Left kidney (tissue), 1 donor: ENCODE measurements at regions not wholly inside any gene's neighbourhood (a gene's known extent, or its start where the extent isn't known, plus 50 kb on each side); places are given as distances from the start of the nearest gene placed in this dataset.
"Not testable (repeated sequence)": the region's sequence is repeated elsewhere in the genome, so short reads cannot be mapped to it uniquely, and the experiment has no call there.

Experiments used
- DNase-seq: peaks from one replicate; pipeline ENCODE4 v3.0.0-alpha.2; 2013

DNA sequence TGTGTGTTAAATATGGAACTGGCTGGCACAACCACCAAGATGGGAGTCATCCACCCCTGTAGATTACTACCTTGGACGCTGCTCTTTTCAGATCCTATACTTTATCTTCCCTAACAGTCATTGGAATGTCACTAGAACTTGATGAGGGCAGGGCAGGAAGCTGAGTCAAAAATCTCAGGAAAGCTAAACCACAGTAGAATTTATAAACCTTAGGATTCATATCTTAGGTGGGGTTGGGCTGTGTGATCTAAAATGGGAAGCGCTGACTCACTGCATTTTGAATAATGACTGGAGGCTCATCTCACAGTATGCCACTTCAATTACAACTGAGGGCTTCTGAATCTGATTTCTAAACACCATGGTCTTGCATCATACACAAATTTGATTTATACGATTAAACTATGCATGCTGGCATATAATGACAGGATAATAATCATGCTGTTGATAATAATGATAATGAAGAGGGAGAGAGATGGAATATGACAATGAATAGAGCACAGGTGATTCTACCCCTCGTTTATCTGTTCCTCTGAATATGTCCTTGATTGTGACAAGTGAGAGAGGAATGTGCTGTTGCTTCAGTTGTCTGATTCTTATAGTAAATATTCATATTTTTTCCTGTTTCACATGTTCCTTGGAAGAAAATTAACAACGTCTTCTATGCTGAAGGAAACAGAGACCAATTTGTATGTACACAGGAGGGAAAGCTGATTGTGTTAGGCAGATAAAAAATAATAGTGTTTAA, 270.3 kb upstream of the HS3ST1 start:
- no peak for DNase-seq

DNA sequence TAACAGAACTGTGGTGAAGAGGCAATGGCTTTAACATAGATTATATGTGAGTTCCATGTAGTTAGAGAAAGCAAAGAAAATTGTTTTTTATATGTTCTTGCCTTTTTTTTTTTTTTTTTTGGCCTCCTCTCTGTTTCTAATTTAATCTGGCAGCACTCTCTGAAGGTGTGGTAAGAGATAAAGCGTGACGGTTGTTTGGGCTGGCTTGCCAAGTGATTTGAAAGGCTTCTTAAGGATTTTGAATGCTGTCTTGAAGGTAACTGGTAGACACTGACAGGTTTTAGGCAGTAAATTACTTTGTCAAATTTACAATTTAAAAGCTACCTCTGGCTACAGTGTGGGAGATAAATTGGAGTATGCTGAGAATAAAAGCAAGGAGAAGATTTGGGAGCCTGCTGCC, 269.3 kb upstream of the HS3ST1 start:
- no peak for DNase-seq

DNA sequence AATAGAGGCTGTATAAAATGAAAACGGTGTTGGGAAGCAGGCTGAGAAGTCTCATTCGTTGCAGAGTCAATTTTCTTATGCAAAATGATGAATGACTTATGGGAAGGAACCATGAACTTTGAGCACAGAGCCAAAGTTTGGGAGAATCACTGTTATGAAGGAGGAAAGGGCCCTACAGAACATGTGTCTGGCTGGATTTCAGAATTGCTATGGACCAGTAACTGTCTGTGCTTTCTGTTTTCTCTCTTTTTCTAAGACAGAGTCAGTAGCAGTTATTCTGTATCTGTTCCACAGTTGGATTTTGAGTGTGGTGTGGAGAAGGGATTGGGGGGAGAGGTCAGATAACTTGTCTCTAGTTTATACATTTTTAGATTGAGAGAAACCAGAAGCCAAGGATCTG, 265.0 kb upstream of the HS3ST1 start:
- DNase-seq: no peak

DNA sequence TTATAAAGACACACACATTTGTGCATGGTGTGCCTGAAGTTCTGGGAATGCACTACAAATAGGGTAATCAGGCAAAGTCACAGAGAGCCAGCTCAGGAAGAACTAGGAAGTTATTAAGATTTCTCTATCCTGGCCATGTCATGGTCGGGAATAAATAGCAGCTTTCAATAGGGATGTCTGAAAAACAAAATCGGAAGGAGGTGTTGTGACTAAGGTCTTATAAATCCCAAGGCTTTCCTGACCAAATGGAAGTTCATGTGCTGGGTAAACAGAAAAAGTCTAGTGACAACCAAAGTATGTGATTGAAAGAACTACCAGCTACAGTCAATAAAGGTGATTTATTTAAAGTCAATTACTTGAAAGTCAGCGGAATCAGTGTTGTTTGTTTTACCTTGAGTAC, 262.5 kb upstream of the HS3ST1 start:
- no peak for DNase-seq

DNA sequence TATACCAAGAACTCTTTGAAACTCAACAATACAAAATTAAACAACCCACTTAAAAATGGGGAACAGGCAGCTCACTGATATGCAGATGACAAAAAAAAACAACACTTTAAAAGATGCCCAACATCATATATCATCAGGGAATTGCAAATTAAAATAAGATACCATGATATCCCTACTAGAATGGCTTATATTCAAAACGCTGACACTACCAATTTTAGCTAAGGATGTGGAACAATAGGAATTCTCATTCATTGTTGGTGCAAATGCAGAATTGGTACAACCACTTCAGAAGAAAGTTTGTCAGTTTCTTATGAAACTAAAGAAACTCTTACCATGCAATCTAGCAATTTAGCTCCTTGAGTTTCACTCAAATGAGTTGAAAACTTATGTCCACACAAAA, 259.0 kb upstream of the HS3ST1 start:
- no peak for DNase-seq

DNA sequence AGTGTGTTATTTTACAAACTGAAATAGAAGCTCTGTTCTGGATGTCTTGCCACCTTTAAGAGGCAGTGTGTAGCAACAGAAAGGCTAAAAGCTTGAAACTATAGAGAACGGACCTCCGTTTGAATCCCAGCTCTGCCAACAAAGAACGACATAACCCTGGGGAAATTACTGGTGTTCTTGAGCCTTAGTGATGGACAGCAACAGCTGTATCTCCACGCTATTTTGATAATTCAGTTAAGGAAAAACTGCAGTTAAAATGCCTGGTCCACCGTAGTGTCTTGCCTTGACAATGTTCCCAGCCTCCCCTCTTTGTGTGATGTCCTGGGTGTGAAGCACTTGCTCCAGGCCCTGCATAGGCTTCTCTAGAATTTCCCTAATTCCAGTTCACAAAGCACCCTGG, 256.8 kb upstream of the HS3ST1 start:
- no peak for DNase-seq

DNA sequence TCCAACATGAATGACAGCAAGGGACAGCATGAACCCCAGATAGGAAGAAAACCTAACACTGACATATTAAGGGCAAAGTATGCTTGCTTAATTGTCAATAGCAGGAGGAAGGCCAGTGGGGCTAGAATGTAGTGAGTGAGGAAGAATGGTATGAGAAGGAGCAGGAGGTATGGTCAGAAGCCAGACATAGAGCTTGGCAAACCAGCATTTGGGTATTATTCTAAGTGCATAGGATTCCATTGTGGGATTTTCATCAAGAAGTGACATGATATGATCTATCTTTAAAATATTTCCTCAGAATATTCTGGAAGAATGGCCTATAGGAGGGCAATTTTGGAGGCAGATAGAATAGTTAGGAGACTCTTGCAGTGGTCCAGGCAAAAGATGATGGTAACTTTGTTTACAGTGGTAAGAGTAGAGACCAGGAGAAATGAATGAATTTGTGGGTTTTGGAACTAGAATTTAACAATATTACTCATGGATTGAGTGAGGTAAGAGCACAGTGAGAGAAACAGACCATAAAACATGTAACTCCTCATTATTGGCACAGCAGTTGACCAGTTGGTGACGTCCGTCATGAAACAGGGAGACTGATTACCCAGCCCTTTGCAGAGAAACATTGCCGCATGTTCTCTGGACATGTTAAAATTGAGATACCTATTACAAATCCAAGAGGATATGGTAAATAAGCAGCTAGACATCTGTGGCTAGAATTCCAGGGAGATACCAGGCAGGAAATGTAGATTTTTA, 246.5 kb upstream of the HS3ST1 start:
- no peak for DNase-seq

DNA sequence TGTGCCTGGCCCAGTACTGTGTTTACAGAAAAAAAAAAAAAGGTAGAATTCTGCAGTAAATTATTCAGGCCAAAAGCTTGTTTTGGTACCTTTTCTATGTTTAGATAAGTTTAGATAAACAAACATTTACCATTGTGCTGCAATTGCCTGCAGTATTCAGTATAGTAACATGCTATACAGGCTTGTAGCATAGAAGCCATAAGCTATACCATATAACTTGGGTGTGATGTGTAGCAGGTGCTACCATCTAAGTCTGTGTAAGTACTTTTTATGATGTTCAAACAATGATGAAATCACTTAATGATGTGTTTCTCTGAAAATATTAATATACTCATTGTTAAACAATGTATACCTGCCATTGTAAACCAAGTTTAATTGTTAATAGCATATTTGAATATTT, 241.6 kb upstream of the HS3ST1 start:
- no peak for DNase-seq

DNA sequence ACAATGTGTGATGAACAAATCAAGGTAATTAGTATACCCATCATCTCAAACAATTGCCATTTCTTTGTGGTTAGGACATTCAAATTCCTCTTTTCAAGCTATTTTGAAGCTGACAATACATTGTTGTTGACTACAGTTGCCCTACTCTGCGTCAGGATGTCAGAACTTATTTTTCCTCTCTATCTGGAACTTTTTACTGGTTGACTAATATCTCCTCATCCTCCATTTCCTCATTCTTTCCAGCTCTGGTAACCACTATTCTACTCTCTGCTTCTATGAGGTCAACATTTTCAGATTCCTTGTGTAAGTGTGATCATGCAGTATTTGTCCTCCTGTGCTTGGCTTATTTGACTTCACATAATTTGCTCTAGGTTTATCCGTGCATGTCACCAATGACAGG, 240.5 kb upstream of the HS3ST1 start:
- DNase-seq: no peak

DNA sequence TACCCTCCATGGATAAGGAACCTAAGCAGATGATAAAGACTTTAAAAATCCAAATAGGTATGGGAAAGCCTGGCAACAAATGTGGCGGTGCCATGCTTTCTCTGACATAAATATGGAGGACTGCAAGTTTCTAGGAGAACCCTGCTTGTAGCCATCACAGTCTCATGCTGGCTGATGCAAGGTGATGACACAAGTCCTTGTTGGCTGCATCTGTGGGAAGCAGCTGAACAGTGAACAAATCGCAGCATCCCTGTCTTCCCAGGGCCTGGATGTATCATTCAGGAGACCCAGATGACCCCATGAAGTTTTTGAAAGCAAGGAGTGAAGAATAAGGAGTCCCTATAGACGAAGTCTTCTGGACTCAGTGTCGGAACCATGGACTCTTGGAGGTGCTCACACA, 234.4 kb upstream of the HS3ST1 start:
- DNase-seq: no peak

DNA sequence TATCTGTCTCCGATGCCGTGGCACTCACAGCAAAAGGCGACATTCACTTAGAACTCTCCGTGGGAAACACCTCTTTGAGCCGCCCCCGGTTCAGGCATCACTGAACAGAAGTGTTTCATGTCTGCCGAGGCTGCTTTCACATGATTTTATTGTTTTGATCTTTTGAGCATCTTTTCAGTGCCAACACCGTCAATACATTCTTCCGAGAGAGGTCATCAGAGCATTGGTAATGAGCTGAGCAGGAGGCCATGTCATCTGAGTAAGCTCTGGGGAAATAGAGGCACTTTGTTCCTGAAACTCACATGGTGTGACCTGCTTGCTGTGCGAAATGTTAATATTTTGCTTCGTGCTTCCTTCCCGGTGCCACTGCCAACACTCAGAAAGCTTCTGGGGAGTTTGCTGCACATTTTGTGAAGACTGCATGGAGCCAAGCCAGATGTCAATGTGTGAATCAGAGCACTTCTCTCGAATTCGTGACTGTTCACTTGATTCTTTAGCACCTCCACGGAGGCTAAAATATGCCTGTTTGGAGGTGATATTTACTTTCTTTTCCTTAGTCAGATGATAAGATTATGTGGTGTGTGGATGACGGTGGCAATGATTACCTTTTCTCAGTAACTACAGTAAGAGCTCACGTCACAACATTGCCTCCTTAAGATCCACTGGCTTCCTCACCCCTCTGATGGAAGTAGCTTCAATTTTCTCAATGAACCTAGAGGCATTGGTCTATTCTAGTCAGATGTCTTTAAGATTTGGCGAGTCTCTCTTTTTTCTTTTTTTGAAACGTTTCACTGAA, 222.3 kb upstream of the HS3ST1 start:
- DNase-seq: peak; percentile 31

DNA sequence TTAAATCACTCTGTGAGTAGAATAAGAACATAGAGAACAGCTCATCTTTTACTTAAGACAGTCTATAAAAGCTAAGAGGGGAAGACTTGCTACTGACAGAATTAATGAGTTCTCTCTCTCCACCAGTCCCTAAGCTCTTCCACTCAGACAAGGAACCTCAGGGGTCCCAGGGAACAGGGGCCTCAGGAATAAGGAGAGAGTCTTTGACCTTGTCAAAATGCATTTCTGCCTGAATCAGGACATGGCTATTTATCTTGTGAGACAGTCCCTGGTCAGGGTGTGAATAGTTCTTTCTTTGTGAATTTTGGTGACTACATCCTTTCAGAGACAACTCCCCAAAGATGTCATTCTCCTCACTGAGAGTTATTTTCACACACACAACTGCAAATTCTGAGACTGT, 218.7 kb upstream of the HS3ST1 start:
- no peak for DNase-seq

DNA sequence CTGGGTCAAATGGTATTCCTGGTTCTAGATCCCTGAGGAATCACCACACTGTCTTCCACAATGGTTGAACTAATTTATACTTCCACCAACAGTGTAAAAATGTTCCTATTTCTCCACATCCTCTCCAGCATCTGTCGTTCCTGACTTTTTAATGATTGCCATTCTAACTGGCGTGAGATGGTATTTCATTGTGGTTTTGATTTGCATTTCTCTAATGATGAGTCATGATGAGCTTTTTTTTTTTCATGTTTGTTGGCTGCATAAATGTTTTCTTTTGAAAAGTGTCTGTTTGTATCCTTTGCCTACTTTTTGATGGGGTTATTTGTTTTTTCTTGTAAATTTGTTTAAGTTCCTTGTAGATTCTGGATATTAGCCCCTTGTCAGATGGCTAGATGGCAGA, 214.4 kb upstream of the HS3ST1 start:
- DNase-seq: not testable (repeated sequence)

DNA sequence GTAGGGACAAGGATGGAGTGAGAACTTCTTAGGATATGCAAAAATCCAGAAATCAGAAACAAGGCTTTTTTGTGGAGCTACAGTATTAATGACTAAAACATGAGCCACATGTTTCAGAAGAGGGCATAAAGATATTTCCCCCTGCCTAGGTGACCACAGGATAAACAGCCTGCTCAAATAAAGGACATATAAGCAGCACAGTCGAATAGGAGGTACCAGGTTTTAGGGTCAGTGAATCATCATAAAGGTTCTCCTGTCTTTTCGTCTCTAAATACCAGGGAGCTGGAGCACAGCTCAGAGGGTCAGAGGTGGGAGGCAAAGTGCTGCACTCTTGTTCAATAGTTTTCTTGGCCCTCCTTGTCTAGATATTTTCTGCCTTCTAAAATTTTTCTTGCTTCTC, 211.9 kb upstream of the HS3ST1 start:
- DNase-seq: no peak

DNA sequence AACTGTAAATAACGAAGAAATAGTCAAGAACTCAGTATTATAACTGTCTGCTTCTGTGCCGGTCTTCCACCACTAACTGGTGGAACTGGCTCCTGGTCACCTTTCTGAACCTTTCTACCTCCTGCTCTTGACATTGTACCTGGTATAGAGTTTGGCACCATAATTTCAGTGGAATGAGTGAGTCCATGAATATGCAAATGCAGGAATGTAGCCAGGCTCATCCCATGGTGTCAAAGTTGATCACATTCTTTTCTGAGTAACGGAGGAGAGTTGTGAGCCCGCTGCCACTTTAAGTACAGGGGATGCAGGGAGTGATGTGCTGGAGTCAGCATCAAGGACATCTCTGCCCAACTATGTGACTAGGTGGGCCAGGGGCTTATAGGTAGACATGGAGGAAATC, 207.9 kb upstream of the HS3ST1 start:
- no peak for DNase-seq

DNA sequence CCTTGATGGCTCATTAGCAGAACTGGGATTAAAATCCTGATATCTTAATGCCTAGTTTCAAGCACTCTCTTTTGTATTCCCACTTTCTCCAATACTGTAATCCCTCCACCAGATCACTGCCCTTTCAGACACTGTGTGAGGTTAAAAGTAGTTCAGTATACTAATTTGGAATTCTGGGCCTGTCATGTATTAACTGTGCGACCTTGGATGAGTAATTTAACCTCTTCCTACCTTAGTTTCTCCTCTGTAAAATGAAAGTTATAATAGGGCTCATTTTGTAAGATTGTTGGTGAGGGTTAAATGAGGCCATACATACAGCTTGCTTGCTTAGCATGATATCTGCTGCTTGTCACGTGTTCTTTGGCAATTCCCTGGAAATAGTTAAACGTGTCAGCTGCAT, 207.3 kb upstream of the HS3ST1 start:
- no peak for DNase-seq

DNA sequence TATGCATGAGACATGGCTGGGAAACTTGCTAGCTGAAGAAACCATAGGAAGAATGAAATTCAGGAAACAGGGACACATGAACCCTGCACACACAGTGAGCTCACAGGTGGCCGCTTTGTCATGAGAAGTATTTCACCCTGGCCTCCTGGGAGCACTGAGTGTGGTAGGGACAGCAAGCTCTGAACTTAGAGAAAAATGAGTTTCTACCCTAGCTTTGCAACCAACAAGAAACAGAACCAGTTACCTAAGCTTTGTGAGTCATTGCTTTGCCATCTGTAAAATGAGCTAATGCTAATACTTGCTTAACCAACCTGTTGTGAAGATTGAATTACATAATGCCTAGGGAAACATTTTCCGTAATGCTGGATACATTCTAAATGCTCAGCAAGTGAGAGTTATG, 206.6 kb upstream of the HS3ST1 start:
- DNase-seq: no peak

DNA sequence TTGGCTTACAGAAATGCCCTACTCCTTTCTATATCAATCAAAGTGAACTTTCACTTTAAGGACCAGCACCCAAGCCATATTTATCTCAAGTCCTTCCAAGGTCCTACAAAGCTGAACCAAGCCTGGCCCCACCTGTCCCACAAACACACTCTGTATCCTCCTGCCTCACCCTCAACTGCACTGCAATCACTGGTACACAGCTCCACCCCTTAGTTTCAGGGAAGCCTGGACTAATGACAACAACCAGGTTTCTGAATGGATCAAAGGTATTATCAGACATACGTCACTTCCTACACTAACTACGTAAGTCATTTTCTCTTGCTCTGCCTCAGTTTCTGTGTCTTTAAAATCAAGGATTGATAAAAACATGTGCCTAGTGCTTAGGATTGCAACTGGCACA, 205.6 kb upstream of the HS3ST1 start:
- DNase-seq: no peak

DNA sequence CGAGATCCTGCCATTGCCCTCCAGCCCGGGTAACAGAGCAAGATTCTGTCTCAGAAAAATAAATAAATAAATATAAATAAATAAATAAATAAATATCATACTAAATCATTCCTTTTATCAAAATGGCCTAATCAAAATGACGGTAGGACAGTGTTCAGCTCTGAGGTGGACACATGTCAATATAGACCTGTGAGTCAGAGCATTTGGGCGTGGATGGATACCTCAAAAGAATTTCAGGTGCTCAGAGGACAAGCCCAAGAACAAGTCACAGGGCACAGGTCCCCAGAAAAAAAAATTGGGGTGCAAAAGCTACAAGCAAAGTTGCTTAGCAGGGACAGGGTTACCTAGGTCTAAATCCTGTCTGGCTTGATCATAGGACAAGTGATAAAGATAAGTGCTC, 204.7 kb upstream of the HS3ST1 start:
- no peak for DNase-seq

DNA sequence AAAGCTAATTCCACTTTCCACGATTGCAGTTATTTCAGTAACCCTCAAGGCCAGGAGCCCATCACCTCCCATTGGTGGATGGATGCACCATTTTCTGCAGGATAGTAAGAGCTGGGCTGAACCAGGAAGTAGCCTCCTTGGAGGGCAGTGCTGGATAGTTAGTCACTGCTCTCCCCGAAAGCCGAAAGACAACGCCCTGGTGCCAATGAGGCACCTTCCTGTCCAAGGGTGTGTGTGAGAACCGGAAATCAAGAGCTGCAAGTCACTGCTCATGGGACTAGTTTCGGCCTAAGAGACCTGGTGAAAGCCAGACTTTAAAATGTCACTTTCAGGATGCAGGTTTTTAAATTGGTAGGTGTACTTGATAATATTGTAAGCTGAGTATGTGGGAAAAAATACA, 203.8 kb upstream of the HS3ST1 start:
- no peak for DNase-seq

DNA sequence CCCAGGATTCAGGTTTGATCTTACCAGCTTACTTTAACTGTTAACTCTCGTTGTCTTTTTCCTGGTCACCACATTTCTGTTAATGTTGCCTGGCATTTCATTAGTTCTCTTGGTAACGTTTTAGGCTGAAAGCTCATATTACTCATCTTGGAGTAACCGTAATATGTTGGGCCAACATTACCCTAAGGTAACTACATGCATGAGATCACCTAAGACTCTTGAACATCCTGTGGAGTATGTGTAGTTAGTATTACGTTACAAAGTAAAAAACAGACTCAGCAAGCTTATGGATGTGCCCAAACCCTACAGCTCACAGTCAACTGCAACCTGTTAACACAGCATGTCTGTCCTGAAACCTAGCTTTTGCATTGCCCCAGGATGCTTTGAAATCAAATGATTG, 203.3 kb upstream of the HS3ST1 start:
- no peak for DNase-seq

DNA sequence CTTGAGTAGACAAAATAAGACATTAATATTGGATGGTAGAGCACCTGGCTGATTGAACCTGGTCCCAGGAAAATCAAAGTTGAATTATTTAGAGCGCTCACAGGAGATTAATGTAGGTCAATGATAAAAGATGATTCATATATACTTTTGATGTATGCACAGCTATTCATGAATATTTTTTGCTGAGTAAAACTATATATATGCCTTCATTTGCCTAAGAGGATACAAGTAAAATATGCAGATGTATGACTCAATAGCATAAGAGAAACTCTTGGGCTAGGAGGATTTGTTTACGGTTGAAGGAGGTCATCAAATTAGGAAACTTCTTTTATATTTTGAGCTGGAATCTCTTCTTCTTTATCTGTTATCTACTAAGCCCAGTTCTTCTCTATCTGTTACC, 202.7 kb upstream of the HS3ST1 start:
- no peak for DNase-seq

DNA sequence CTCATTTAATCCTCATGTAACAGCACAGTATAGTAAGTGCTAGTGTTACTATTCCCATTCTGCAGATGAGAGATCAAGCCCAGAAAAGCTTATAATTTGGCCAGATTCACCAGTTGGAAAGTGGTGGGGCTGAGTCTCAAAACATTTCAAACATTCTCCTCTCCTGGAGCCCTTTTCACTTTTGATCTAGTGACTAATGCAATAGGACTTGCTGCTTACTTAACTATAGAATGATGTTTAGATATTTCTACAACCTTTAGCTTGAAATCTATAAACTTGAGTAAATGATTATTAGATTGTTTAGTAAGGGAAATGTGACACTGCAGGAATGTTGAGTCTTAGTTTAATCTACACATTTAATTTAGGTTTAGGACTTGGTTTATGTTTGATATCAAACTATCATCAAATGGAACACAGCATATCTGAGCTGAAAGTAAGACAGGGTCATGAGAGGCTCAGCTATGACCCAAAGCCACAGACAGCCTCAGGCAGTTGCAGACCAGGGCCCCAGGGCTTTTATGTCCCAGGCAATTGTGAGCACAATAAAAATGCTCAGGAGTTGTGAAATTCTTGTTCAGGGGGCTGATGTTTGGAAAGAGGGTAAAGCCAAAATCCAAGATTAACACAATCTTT, 199.5 kb upstream of the HS3ST1 start:
- DNase-seq: no peak
